B cell (primary cell): ENCODE measurements at regions not wholly inside any gene's neighbourhood (a gene's known extent, or its start where the extent isn't known, plus 50 kb on each side); places are given as distances from the start of the nearest gene placed in this dataset.

Source experiments
- ATAC-seq: fragments of 200-7000 bp; cut with Tn5 transposase; one replicate; pipeline ENCODE4 v1.10.0; 2021; ENCODE audit warnings: low read depth, mild to moderate bottlenecking, moderate number of reproducible peaks, moderate library complexity
- CTCF ChIA-PET: fragments of 350-600 bp; sonication (Branson Sonifier 250); formaldehyde crosslinking; loops from one replicate; lab custom pipeline; 2021; ENCODE audit warnings: antibody characterized with exemption, inconsistent platforms; lab: Charles Lee
- POLR2A ChIA-PET: fragments of 350-600 bp; sonication (Branson Sonifier 250); formaldehyde crosslinking; loops from one replicate; lab custom pipeline; 2021; ENCODE audit warnings: antibody characterized with exemption; lab: Charles Lee
- DNase-seq: peaks from one replicate; pipeline ENCODE4 v3.0.0; 2013
- H2AFZ ChIP-seq: 2 replicates; pipeline ENCODE4 v1.6.1; 2012; ENCODE audit warnings: mild to moderate bottlenecking, low read depth, low read length; ENCODE audit not compliant: insufficient read depth, poor library complexity, severe bottlenecking
- H3K27ac ChIP-seq, 2 donors: 1 replicate in 1 of 2; 2 replicates in 1 of 2; pipeline ENCODE4 v1.5.1; 2012 to 2013; ENCODE audit warnings: low read length in 2 of 2, mild to moderate bottlenecking in 2 of 2, moderate library complexity in 1 of 2
- H3K27me3 ChIP-seq, 4 experiments: fragments of 200-600 bp in 1 of 4; sonication (generic) in 1 of 4; replicated peaks in 1 of 4; 1 replicate in 2 of 4; 2 replicates in 2 of 4; pipeline versions ENCODE4 v1.6.1 to v1.7.0; 2013 to 2016; ENCODE audit warnings: low read length in 3 of 4, mild to moderate bottlenecking in 2 of 4, mixed read lengths in 1 of 4, moderate library complexity in 1 of 4; ENCODE audit not compliant: insufficient read depth in 4 of 4, control insufficient read depth in 3 of 4; ENCODE audit errors: control extremely low read depth in 1 of 4
- H3K36me3 ChIP-seq, 2 experiments: replicated peaks in 1 of 2; 1 replicate in 1 of 2; 2 replicates in 1 of 2; pipeline versions ENCODE4 v1.6.1 to v1.7.1; 2013; ENCODE audit warnings: low read length in 1 of 2; ENCODE audit not compliant: insufficient read depth in 2 of 2, control insufficient read depth in 1 of 2; ENCODE audit errors: control extremely low read depth in 1 of 2, extremely low read depth in 1 of 2
- H3K4me1 ChIP-seq, 2 donors: fragments of 200-600 bp in 1 of 2; sonication (generic) in 1 of 2; 1 replicate in 1 of 2; 2 replicates in 1 of 2; pipeline versions ENCODE4 v1.5.1 to v1.6.1; 2013 to 2017; ENCODE audit warnings: low read length in 2 of 2; ENCODE audit not compliant: control insufficient read depth in 2 of 2, insufficient read depth in 2 of 2
- H3K4me2 ChIP-seq: replicated peaks from 2 replicates; pipeline ENCODE3; 2012; ENCODE audit warnings: mild to moderate bottlenecking, low read depth, low read length; ENCODE audit not compliant: poor library complexity, severe bottlenecking
- H3K4me3 ChIP-seq, 5 experiments: fragments of 200-600 bp in 1 of 5; sonication (generic) in 1 of 5; 1 replicate in 3 of 5; 2 replicates in 2 of 5; pipeline versions ENCODE4 v1.5.1 to v1.7.0; 2011 to 2016; ENCODE audit warnings: low read length in 4 of 5, mild to moderate bottlenecking in 4 of 5, low read depth in 2 of 5, control low read depth in 1 of 5, moderate library complexity in 1 of 5; ENCODE audit not compliant: insufficient read depth in 1 of 5; ENCODE audit errors: control extremely low read depth in 1 of 5, extremely low read depth in 1 of 5
- H3K79me2 ChIP-seq: fragments of 200-600 bp; sonication (generic); one replicate; pipeline ENCODE4 v1.6.0; 2016; ENCODE audit warnings: low read length; ENCODE audit not compliant: control insufficient read depth, insufficient read depth
- H3K9ac ChIP-seq: fragments of 200-600 bp; sonication (generic); 2 replicates; pipeline ENCODE4 v1.6.1; 2017; ENCODE audit warnings: mild to moderate bottlenecking, low read length, moderate library complexity
- H3K9me3 ChIP-seq, 3 donors: one replicate each; pipeline versions ENCODE4 v1.6.1 to v1.7.1; 2013; ENCODE audit warnings: low read length in 2 of 3; ENCODE audit not compliant: control insufficient read depth in 2 of 3, insufficient read depth in 1 of 3; ENCODE audit errors: control extremely low read depth in 1 of 3
- H4K20me1 ChIP-seq: 2 replicates; pipeline ENCODE4 v1.6.0; 2012; ENCODE audit warnings: mild to moderate bottlenecking, low read length; ENCODE audit not compliant: insufficient read depth, control insufficient read depth, poor library complexity, severe bottlenecking
- H3K27ac Mint-ChIP-seq: one replicate; pipeline ENCODE4 v1.8.0; 2021; ENCODE audit warnings: mixed read lengths
- H3K27me3 Mint-ChIP-seq: one replicate; pipeline ENCODE4 v1.8.0; 2021; ENCODE audit warnings: mixed read lengths
- H3K4me1 Mint-ChIP-seq: one replicate; pipeline ENCODE4 v1.8.0; 2021; ENCODE audit warnings: mixed read lengths
- H3K4me3 Mint-ChIP-seq: one replicate; pipeline ENCODE4 v1.8.0; 2021; ENCODE audit warnings: mixed read lengths
- H3K9me3 Mint-ChIP-seq: one replicate; pipeline ENCODE4 v1.8.0; 2022; ENCODE audit warnings: mixed read lengths; ENCODE audit not compliant: insufficient read depth
- EZH2 ChIP-seq: IDR thresholded peaks from 2 replicates; pipeline ENCODE4 v1.6.1; 2012; ENCODE audit warnings: borderline replicate concordance, low read depth, mild to moderate bottlenecking, moderate library complexity, low read length; ENCODE audit not compliant: insufficient read depth, poor library complexity, severe bottlenecking
- WGBS: methylation state at CpG from one replicate; pipeline ENCODE4 v1.1.5; 2013; ENCODE audit warnings: missing lambda C conversion rate; ENCODE audit not compliant: insufficient coverage; 5-methylcytosine and 5-hydroxymethylcytosine counted together
- intact Hi-C: fragments of 100-400 bp; cut with micrococcal nuclease; formaldehyde crosslinking; loops from one replicate; pipeline ENCODE4 v1.10.0; 2022
- TF ChIP-seq, protein P1 (sequence below): fragments of 200-600 bp; IDR thresholded peaks from one replicate; pipeline ENCODE4 v1.8.0; 2022; ENCODE audit warnings: antibody characterized with exemption, mild to moderate bottlenecking

DNA sequence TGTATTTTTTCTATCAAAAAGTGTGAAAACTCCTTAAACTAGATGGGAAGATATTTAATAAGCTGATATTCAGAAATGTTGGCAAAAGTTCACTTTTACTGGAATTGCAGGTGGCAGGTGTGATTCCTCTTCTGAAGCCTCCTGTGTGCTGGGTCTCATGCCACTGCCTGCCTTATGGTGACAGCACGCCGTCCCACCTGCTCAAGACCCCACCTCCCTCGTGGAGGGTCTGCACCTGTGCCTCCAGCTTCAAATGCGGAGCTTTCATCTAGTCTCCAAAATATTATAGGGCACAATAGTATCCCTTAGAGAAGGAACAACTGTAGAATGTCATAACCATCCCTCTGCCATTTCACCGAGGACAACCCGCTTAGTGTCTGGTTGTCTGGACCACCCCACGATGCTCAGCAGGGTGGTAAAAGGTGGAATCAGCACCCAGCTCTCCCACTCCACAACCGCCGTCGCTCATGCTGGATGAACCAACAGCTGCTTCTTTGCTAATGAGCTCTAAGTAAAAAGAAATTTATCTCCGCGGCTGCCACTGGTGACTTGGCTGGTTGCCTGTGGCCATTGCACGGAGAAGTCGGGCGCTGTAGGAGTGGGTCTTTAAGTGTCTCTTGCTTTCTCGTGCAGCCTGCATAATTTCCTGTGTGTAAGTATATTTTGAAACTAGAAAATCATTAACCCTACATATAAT lies 119.3 kb upstream of the TCERG1L start:
- H3K4me2 ChIP-seq = no peak overlapping the region
- H3K79me2 ChIP-seq = no peaks in the 10 kb centered on the region
- no peak overlapping the region for H3K4me3 Mint-ChIP-seq
- intact Hi-C loops = no loop called here
- H3K27ac ChIP-seq = no peak overlapping the region
- H3K27ac Mint-ChIP-seq = no peak overlapping the region
- no peaks in the 10 kb centered on the region for H3K4me1 ChIP-seq
- no peak for ATAC-seq
- H3K4me1 Mint-ChIP-seq = no peaks in the 10 kb centered on the region
- no peak overlapping the region for H2AFZ ChIP-seq
- H3K4me3 ChIP-seq = no peak overlapping the region
- no peak overlapping the region for H3K9ac ChIP-seq
- DNase-seq = no peak
- H3K36me3 ChIP-seq = no peaks in the 10 kb centered on the region
- ChIA-PET POLR2A (no interaction called here), CTCF (no interaction called here)
- peaks cover 8% of the 10 kb centered on the region for H3K27me3 Mint-ChIP-seq
- H3K27me3 ChIP-seq = no peaks in the 10 kb centered on the region
- H4K20me1 ChIP-seq = no peaks in the 10 kb centered on the region
- 82% methylated on average over 4 of the region's 16 CpGs for WGBS
- peaks cover 0 to 21% (median 0%) of the 10 kb centered on the region in 3 donors for H3K9me3 ChIP-seq
- no peak for TF ChIP-seq EZH2
- TF ChIP-seq, protein P1, sequence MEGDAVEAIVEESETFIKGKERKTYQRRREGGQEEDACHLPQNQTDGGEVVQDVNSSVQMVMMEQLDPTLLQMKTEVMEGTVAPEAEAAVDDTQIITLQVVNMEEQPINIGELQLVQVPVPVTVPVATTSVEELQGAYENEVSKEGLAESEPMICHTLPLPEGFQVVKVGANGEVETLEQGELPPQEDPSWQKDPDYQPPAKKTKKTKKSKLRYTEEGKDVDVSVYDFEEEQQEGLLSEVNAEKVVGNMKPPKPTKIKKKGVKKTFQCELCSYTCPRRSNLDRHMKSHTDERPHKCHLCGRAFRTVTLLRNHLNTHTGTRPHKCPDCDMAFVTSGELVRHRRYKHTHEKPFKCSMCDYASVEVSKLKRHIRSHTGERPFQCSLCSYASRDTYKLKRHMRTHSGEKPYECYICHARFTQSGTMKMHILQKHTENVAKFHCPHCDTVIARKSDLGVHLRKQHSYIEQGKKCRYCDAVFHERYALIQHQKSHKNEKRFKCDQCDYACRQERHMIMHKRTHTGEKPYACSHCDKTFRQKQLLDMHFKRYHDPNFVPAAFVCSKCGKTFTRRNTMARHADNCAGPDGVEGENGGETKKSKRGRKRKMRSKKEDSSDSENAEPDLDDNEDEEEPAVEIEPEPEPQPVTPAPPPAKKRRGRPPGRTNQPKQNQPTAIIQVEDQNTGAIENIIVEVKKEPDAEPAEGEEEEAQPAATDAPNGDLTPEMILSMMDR = no peak
- no peaks in the 10 kb centered on the region for H3K9me3 Mint-ChIP-seq

DNA sequence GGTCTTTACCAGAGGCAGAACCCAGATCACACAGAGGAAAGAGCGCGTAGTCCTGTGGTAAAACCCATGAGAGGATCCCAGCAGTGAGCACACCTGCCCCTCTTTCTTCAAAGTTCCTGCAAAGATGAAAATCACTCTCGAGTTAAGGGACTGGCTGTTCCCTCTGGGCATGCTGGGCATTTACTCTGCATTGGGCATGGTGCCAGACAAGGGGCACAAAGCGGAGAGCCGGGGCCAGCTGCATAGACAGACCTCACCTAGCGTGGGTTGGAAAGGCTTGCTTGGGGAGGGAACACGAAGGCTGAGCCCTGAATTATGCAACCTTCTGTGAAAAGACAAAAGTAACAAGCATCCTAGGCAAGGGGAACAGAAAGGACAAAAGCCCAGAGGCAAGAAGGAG lies 120.0 kb upstream of the TCERG1L start:
- Histone ChIP-seq H3K4me2 (no peak overlapping the region), H4K20me1 (no peaks in the 10 kb centered on the region), H3K36me3 (no peaks in the 10 kb centered on the region), H3K4me1 (no peaks in the 10 kb centered on the region), H2AFZ (no peak overlapping the region), H3K9me3 (peaks cover 0 to 21% (median 0%) of the 10 kb centered on the region in 3 donors), H3K79me2 (no peaks in the 10 kb centered on the region), H3K4me3 (no peak overlapping the region), H3K9ac (no peak overlapping the region), H3K27ac (no peak overlapping the region), H3K27me3 (no peaks in the 10 kb centered on the region)
- 76% methylated on average over 7 of the region's 7 CpGs for WGBS
- intact Hi-C loops = no loop called here
- no peak overlapping the region for H3K27ac Mint-ChIP-seq
- H3K9me3 Mint-ChIP-seq = no peaks in the 10 kb centered on the region
- no peak overlapping the region for H3K4me3 Mint-ChIP-seq
- ChIA-PET CTCF (no interaction called here), POLR2A (no interaction called here)
- no peak for TF ChIP-seq EZH2
- TF ChIP-seq, protein P1 = no peak
- DNase-seq (no peak), ATAC-seq (no peak)
- H3K4me1 Mint-ChIP-seq = no peaks in the 10 kb centered on the region
- H3K27me3 Mint-ChIP-seq = peaks cover 8% of the 10 kb centered on the region
